ENCODE measurements at regions not wholly inside any gene's neighbourhood (a gene's known extent, or its start where the extent isn't known, plus 50 kb on each side); places are given as distances from the start of the nearest gene placed in this dataset.

DNA sequence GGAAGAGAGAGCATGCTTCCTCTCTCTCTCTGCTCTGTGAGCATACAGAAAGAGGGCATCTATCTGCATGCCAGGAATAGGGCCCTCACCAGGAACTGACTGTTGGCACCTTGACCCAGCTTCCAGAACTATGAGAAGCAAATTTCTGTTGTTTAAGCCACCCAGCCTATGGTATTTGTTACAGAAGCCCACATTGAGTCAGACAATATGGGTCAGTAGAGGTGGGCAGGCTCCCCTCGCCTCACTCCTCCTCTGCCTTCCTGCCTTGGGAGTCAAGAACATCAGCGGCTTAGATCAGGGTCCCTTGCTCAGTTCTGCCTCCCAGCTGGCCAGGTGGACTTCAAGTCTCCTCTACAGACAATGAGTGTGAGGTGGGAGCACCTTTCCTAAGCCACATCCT is 92.3 kb downstream of the COPS8 start:
- TF ChIP-seq, protein P1, sequence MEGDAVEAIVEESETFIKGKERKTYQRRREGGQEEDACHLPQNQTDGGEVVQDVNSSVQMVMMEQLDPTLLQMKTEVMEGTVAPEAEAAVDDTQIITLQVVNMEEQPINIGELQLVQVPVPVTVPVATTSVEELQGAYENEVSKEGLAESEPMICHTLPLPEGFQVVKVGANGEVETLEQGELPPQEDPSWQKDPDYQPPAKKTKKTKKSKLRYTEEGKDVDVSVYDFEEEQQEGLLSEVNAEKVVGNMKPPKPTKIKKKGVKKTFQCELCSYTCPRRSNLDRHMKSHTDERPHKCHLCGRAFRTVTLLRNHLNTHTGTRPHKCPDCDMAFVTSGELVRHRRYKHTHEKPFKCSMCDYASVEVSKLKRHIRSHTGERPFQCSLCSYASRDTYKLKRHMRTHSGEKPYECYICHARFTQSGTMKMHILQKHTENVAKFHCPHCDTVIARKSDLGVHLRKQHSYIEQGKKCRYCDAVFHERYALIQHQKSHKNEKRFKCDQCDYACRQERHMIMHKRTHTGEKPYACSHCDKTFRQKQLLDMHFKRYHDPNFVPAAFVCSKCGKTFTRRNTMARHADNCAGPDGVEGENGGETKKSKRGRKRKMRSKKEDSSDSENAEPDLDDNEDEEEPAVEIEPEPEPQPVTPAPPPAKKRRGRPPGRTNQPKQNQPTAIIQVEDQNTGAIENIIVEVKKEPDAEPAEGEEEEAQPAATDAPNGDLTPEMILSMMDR (conservative IDR thresholded peaks at IDR 0.05) = no peak
- TF ChIP-seq ZFX (IDR thresholded peaks at IDR 0.05) = no peak
